GM12878 (cell line): ENCODE measurements at regions not wholly inside any gene's neighbourhood (a gene's known extent, or its start where the extent isn't known, plus 50 kb on each side); places are given as distances from the start of the nearest gene placed in this dataset.

Experiments used
- ATAC-seq: fragments of 200-7000 bp; cut with Tn5 transposase; 3 replicates; pipeline ENCODE4 v1.9.1; 2020; ENCODE audit warnings: mild to moderate bottlenecking, moderate library complexity
- BruUV-seq: library from RNA; stranded (reverse); fragments of 400-500 nt; replicated peaks from 2 replicates; lab custom pipeline; 2021; lab: Mats Ljungman, UMichigan
- CTCF ChIA-PET: fragments of 300-600 bp; sonication (Branson Sonifier 250); formaldehyde crosslinking; extraction: SDS; loops from one replicate; lab custom pipeline; 2021; ENCODE audit warnings: inconsistent platforms; lab: Yijun Ruan, JAX
- POLR2A ChIA-PET: fragments of 350-600 bp; formaldehyde crosslinking; extraction: SDS; loops from one replicate; lab custom pipeline; 2021; ENCODE audit warnings: inconsistent platforms; lab: Charles Lee
- RAD21 ChIA-PET: fragments of 300-600 bp; sonication (Branson Sonifier 250); formaldehyde crosslinking; loops from one replicate; lab custom pipeline; 2023; ENCODE audit warnings: antibody characterized with exemption; ENCODE audit not compliant: unreplicated experiment; lab: Charles Lee
- SMC1A ChIA-PET: fragments of 300-600 bp; sonication (Branson Sonifier 250); formaldehyde crosslinking; loops from one replicate; lab custom pipeline; 2023; ENCODE audit not compliant: unreplicated experiment, uncharacterized antibody; lab: Charles Lee
- DNase-seq: peaks from one replicate; pipeline ENCODE4 v3.0.0-alpha.2; 2011; ENCODE audit warnings: low read depth, low spot score
- FAIRE-seq: peaks from 3 replicates; lab custom pipeline; 2011; peaks lifted over from hg19 to GRCh38; lab: Jason Lieb, UNC
- H2AFZ ChIP-seq: 2 replicates; pipeline ENCODE4 v1.6.0; 2011; ENCODE audit warnings: low read depth, low read length, control low read depth; ENCODE audit not compliant: control insufficient read depth
- H3K27ac ChIP-seq: 2 replicates; pipeline ENCODE4 v1.5.1; 2011; ENCODE audit warnings: control low read depth; ENCODE audit not compliant: control insufficient read depth, insufficient read depth
- H3K27me3 ChIP-seq, 2 experiments: replicated peaks in 1 of 2; 2 replicates each; pipeline versions ENCODE4 v1.6.0 to v1.6.1; 2011; ENCODE audit warnings: low read length in 1 of 2; ENCODE audit not compliant: control insufficient read depth in 2 of 2, insufficient read depth in 2 of 2
- H3K36me3 ChIP-seq, 2 experiments: 2 replicates each; pipeline ENCODE4 v1.5.1; 2011; ENCODE audit warnings: low read length in 1 of 2; ENCODE audit not compliant: control insufficient read depth in 2 of 2, insufficient read depth in 2 of 2
- H3K4me1 ChIP-seq: 2 replicates; pipeline ENCODE4 v1.6.1; 2011; ENCODE audit warnings: mild to moderate bottlenecking, low read length, moderate library complexity, mixed read lengths; ENCODE audit not compliant: control insufficient read depth, insufficient read depth
- H3K4me2 ChIP-seq: 2 replicates; pipeline ENCODE4 v1.6.0; 2011; ENCODE audit warnings: control low read depth; ENCODE audit not compliant: control insufficient read depth, insufficient read depth
- H3K4me3 ChIP-seq: fragments of 200-600 bp; sonication (generic); 2 replicates; pipeline ENCODE4 v1.5.1; 2016
- H3K79me2 ChIP-seq: 2 replicates; pipeline ENCODE4 v1.6.0; 2011; ENCODE audit warnings: low read length; ENCODE audit not compliant: control insufficient read depth, insufficient read depth
- H3K9ac ChIP-seq: 2 replicates; pipeline ENCODE4 v1.8.0; 2011; ENCODE audit warnings: low read length, control low read depth, mixed read lengths; ENCODE audit not compliant: control insufficient read depth, insufficient read depth
- H3K9me3 ChIP-seq: replicated peaks from 3 replicates; pipeline ENCODE4 v1.5.1; 2011; ENCODE audit warnings: mild to moderate bottlenecking, low read length; ENCODE audit not compliant: control insufficient read depth, insufficient read depth
- H4K20me1 ChIP-seq: 2 replicates; pipeline ENCODE4 v1.6.0; 2011; ENCODE audit not compliant: control insufficient read depth, insufficient read depth
- CUX1 ChIP-seq: IDR thresholded peaks from 2 replicates; pipeline ENCODE4 v1.6.1; 2012; ENCODE audit warnings: improper control_type of control experiment, low read depth, low read length; ENCODE audit not compliant: insufficient replicate concordance
- YY1 ChIP-seq: IDR thresholded peaks from 2 replicates; pipeline ENCODE4 v1.6.1; 2011; ENCODE audit warnings: low read depth, mild to moderate bottlenecking, low read length
- WGBS: methylation state at CpG from one replicate; pipeline ENCODE4 v1.1.6; 2016; ENCODE audit warnings: low lambda C conversion rate; ENCODE audit not compliant: insufficient replicate concordance, insufficient coverage; ENCODE audit errors: missing lambda C conversion rate; 5-methylcytosine and 5-hydroxymethylcytosine counted together
- in situ Hi-C: fragments of 300-500 bp; cut with MboI; formaldehyde crosslinking; loops from 9 replicates; pipeline ENCODE4 v1.14.3; 2018; ENCODE audit warnings: mixed read lengths
- intact Hi-C: fragments of 100-400 bp; cut with micrococcal nuclease; formaldehyde crosslinking; loops from one replicate; pipeline ENCODE4 v1.14.2; 2022; ENCODE audit not compliant: unreplicated experiment
- TF ChIP-seq, protein P1 (sequence below): IDR thresholded peaks from 2 replicates; pipeline ENCODE4 v1.6.1; 2011; ENCODE audit warnings: low read depth, low read length, improper control_type of control experiment, borderline replicate concordance

GRCh38 chr10:2659660-2660209 lies 407.6 kb upstream of the PFKP start:
- ChIA-PET SMC1A (no interaction called here), RAD21 (no interaction called here), CTCF (no interaction called here), POLR2A (interaction anchor here (0.5 kb wide), 1 partner anchor 54 kb away, joined by 3 read pairs; no protein-coding TSS in a partner anchor)
- intact Hi-C loops: no loop called here
- H4K20me1 ChIP-seq: no peaks in the 10 kb centered on the region
- H3K9me3 ChIP-seq: no peaks in the 10 kb centered on the region; the same call in 2 of the 3 replicates
- no peak for DNase-seq
- no peak for FAIRE-seq
- ATAC-seq: no peak
- H3K36me3 ChIP-seq: no peaks in the 10 kb centered on the region
- 44% methylated on average over 8 of the region's 8 CpGs for WGBS
- no peak overlapping the region for H3K4me2 ChIP-seq
- no peaks in the 10 kb centered on the region for H3K4me1 ChIP-seq
- H3K27me3 ChIP-seq: no peaks in the 10 kb centered on the region
- H3K27ac ChIP-seq: no peak overlapping the region
- no peak overlapping the region for H3K4me3 ChIP-seq
- no peak overlapping the region for H3K9ac ChIP-seq
- no peaks in the 10 kb centered on the region for H3K79me2 ChIP-seq
- no peak overlapping the region for H2AFZ ChIP-seq
- in situ Hi-C loops: no loop called here
- TF ChIP-seq YY1: no peak
- TF ChIP-seq, protein P1, sequence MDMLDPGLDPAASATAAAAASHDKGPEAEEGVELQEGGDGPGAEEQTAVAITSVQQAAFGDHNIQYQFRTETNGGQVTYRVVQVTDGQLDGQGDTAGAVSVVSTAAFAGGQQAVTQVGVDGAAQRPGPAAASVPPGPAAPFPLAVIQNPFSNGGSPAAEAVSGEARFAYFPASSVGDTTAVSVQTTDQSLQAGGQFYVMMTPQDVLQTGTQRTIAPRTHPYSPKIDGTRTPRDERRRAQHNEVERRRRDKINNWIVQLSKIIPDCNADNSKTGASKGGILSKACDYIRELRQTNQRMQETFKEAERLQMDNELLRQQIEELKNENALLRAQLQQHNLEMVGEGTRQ: no peak
- no peak for TF ChIP-seq CUX1
- no TSS peak for BruUV-seq
